ENCODE measurements at regions not wholly inside any gene's neighbourhood (a gene's known extent, or its start where the extent isn't known, plus 50 kb on each side); places are given as distances from the start of the nearest gene placed in this dataset.

DNA sequence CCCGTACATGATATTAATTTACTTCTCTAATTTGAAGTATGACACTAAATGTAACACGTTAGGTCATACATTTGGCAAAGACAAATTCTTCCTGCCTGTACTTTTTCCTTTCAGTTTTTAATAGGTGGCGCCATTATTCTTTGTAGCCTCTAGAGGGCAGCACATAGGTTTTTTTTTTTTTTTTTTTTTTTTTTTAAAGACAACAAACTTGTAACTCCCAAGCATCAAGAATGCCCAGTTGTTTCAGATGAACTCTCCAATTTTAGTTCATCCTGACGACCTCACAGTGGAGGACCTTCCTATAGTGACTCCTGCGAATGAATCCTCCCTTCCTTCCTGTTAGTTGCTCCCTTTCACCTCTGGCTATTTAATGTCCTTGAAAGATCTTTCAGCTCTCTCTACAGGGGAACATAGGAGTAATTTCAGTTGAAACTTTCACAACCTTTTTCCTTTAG lies 139.3 kb upstream of the HDAC9 start (continued):
- TF ChIP-seq, protein P1, sequence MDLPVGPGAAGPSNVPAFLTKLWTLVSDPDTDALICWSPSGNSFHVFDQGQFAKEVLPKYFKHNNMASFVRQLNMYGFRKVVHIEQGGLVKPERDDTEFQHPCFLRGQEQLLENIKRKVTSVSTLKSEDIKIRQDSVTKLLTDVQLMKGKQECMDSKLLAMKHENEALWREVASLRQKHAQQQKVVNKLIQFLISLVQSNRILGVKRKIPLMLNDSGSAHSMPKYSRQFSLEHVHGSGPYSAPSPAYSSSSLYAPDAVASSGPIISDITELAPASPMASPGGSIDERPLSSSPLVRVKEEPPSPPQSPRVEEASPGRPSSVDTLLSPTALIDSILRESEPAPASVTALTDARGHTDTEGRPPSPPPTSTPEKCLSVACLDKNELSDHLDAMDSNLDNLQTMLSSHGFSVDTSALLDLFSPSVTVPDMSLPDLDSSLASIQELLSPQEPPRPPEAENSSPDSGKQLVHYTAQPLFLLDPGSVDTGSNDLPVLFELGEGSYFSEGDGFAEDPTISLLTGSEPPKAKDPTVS (IDR thresholded peaks at IDR 0.05; ENCODE audit: low read depth, low read length): no peak
- no peak for TF ChIP-seq MXI1 (IDR thresholded peaks at IDR 0.05; ENCODE audit: low read depth, low read length)
- TF ChIP-seq, protein P2, sequence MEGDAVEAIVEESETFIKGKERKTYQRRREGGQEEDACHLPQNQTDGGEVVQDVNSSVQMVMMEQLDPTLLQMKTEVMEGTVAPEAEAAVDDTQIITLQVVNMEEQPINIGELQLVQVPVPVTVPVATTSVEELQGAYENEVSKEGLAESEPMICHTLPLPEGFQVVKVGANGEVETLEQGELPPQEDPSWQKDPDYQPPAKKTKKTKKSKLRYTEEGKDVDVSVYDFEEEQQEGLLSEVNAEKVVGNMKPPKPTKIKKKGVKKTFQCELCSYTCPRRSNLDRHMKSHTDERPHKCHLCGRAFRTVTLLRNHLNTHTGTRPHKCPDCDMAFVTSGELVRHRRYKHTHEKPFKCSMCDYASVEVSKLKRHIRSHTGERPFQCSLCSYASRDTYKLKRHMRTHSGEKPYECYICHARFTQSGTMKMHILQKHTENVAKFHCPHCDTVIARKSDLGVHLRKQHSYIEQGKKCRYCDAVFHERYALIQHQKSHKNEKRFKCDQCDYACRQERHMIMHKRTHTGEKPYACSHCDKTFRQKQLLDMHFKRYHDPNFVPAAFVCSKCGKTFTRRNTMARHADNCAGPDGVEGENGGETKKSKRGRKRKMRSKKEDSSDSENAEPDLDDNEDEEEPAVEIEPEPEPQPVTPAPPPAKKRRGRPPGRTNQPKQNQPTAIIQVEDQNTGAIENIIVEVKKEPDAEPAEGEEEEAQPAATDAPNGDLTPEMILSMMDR (IDR thresholded peaks at IDR 0.05 in 2 of 3, conservative IDR thresholded peaks at IDR 0.05 in 1 of 3; ENCODE audit: control insufficient read depth in 2 of 3, extremely low read depth in 1 of 3, insufficient read depth in 1 of 3, low read depth in 3 of 3, low read length in 3 of 3): peak; percentile 49 to 62 (median 57)
- no peak for TF ChIP-seq RB1 (IDR thresholded peaks at IDR 0.05; ENCODE audit: borderline replicate concordance)
- TF ChIP-seq, protein P3, sequence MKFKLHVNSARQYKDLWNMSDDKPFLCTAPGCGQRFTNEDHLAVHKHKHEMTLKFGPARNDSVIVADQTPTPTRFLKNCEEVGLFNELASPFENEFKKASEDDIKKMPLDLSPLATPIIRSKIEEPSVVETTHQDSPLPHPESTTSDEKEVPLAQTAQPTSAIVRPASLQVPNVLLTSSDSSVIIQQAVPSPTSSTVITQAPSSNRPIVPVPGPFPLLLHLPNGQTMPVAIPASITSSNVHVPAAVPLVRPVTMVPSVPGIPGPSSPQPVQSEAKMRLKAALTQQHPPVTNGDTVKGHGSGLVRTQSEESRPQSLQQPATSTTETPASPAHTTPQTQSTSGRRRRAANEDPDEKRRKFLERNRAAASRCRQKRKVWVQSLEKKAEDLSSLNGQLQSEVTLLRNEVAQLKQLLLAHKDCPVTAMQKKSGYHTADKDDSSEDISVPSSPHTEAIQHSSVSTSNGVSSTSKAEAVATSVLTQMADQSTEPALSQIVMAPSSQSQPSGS (IDR thresholded peaks at IDR 0.05; ENCODE audit: low read length): no peak
- TF ChIP-seq RAD21 (IDR thresholded peaks at IDR 0.05; ENCODE audit: insufficient read depth, low read depth, low read length): peak; percentile 62
- TF ChIP-seq, protein P4, sequence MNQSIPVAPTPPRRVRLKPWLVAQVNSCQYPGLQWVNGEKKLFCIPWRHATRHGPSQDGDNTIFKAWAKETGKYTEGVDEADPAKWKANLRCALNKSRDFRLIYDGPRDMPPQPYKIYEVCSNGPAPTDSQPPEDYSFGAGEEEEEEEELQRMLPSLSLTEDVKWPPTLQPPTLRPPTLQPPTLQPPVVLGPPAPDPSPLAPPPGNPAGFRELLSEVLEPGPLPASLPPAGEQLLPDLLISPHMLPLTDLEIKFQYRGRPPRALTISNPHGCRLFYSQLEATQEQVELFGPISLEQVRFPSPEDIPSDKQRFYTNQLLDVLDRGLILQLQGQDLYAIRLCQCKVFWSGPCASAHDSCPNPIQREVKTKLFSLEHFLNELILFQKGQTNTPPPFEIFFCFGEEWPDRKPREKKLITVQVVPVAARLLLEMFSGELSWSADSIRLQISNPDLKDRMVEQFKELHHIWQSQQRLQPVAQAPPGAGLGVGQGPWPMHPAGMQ (IDR thresholded peaks at IDR 0.05; ENCODE audit: borderline replicate concordance): no peak
- TF ChIP-seq POLR2AphosphoS2 (IDR thresholded peaks at IDR 0.05; ENCODE audit: low read depth, low read length): no peak
- no peak for TF ChIP-seq RBBP5 (conservative IDR thresholded peaks at IDR 0.05)
- TF ChIP-seq, protein P5, sequence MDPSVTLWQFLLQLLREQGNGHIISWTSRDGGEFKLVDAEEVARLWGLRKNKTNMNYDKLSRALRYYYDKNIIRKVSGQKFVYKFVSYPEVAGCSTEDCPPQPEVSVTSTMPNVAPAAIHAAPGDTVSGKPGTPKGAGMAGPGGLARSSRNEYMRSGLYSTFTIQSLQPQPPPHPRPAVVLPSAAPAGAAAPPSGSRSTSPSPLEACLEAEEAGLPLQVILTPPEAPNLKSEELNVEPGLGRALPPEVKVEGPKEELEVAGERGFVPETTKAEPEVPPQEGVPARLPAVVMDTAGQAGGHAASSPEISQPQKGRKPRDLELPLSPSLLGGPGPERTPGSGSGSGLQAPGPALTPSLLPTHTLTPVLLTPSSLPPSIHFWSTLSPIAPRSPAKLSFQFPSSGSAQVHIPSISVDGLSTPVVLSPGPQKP (IDR thresholded peaks at IDR 0.05; ENCODE audit: low read depth, low read length): no peak
- no peak for TF ChIP-seq MYB (IDR thresholded peaks at IDR 0.05; ENCODE audit: borderline replicate concordance, low read depth, low read length)
- TF ChIP-seq PML (IDR thresholded peaks at IDR 0.05; ENCODE audit: low read length): no peak
- TF ChIP-seq, protein P6, sequence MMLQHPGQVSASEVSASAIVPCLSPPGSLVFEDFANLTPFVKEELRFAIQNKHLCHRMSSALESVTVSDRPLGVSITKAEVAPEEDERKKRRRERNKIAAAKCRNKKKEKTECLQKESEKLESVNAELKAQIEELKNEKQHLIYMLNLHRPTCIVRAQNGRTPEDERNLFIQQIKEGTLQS (IDR thresholded peaks at IDR 0.05; ENCODE audit: borderline replicate concordance, extremely low read depth, low read depth, low read length): no peak
- no peak for TF ChIP-seq CHD1 (IDR thresholded peaks at IDR 0.05; ENCODE audit: low read depth, low read length)
- no peak for TF ChIP-seq NRF1 (conservative IDR thresholded peaks at IDR 0.05; ENCODE audit: low read depth, low read length)
- no peak for TF ChIP-seq LARP7 (IDR thresholded peaks at IDR 0.05)
